GM21447 (cell line): ENCODE measurements at regions not wholly inside any gene's neighbourhood (a gene's known extent, or its start where the extent isn't known, plus 50 kb on each side); places are given as distances from the start of the nearest gene placed in this dataset.

ENCODE experiments used
- ATAC-seq: cut with Tn5 transposase; IDR thresholded peaks from one replicate; pipeline ENCODE4 v1.9.1; 2021; ENCODE audit not compliant: unreplicated experiment

DNA sequence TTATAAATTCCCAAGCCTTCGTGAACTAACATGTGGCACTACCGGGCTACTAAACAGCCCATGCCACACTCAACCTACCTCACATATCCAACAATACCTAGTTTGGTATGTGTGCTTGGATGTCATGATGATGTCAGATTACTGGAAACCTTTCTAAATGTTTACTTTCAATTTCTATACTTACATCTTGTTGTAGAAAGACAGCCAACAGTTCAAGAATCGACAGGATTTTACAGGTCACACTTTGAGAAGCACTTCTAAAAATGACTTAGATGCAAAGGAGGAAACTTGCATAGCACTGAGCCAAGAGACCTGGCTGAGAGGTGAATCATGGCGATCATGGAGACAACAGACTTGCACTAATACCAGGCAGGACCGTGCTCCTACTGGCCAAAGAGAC is 209.9 kb downstream of the COL4A1 start:
- ATAC-seq: no peak

DNA sequence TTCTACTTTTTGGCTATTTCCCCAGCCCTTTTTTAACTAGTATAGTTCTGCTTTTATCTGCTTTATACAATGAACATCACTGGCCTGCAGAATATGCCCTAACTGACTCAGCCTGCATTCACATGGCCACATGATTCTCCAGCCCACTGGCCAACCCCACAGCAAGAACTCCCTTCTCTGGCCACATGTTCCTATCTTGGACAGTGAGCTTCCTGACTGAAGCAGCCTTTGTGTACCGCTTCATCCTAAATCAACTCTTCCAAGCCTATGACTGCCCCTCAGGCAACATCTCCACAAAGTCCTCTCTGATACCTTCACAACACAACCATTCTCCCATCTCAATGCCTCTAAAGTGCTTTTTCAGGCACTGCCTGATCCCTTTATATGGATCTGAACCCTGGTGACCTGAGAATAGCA is 214.1 kb downstream of the COL4A1 start:
- no peak for ATAC-seq

DNA sequence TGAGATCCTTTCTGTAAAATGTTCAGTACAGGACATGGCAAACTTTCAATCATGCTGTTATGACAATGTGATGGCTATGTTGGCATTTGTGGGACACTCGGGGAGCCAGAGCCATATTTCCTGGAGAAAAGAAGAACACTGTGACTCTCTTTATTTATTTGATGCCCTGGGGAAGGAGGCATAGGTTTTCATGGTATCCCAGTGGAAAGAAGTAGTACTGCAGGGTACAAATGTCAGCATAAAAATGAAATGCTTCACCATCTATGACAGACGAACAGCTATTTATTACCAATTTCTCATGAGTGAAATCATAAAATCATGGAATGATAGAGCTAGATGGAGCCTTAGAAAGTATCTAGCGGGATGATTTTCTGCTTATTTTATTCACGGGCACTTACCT is 217.1 kb downstream of the COL4A1 start:
- ATAC-seq: no peak

DNA sequence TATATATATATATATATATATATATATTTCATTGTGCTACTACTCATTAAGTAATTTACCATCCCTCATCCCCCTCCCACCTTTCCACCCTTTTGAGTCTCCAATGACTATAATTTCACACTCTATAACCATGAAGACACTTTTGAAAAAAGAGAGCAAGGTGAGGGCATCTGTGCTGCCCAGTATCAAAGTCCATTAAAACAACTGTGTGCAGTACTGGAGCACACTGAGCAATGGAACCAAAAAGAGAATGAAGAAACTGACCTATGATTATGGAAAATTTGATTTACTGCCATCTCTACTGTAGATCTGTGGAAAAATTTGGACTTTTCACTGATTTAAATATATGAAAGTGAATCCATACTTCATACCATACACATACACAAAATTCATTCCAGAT is 217.9 kb downstream of the COL4A1 start:
- no peak for ATAC-seq

DNA sequence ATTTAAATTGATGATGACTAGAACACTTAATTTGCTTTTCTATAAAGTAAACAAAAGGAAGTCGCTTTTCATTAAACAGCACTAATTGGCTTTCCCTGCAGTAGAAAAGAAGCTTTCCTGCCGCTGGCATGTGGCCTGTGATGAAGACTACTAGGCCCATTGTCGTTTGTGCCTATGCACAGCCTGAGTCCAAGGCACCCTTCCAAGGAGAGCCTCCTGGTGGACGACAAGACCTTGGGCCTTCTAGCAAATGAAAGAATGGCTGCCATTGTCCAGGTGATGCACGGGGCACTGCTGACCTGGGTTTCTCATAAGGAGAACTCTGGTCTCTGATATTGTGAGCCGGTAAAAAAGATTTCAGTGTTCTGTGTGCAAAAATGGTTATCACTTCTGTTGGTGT is 233.0 kb downstream of the COL4A1 start:
- ATAC-seq: no peak

DNA sequence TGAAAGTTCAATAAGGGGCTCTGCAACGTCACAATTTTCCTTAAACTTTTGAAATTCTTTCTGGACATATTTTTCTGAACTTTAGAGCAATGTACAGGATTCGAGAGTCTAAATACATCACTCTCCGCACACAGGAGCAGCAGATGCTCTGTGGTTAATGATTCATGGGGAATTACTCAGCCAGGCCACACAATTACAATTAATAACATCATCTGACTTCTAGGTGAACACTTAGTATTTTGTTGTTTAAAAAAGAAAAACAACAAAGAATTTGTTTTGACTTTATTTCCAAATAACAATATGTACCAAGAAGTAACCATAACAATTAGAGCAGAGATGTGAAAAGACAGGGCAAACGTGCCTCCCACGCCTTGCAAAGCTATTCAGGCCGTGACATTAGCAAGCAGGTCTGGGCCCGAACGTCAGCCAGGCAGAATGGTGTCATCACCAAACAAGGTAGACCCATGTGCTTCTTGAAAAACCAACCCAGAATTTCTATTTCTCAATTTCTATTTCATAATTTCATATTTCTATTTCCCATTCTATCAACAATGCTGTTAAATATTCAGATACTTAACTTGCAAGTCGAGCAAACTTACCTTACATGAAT is 236.3 kb downstream of the COL4A1 start:
- no peak for ATAC-seq

DNA sequence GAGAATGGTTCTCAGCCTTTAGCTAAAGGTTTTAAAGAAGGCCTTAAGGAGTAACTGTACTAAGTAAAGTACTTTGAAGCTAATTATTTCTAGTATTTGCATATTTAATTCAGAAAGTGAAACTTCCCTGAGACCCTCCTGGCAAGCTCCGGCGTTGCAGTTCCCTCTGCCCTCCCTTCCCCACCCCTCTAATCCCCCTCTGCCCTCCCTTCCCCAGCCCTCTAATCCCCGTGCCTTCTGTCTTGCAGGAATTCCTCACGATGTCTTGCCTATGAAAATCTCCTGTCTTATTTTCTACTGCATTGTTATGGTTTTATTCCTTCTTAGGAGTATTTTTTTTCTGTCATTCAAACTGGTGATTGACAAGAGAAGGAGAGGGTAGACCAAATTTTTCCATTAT is 236.9 kb downstream of the COL4A1 start:
- no peak for ATAC-seq

DNA sequence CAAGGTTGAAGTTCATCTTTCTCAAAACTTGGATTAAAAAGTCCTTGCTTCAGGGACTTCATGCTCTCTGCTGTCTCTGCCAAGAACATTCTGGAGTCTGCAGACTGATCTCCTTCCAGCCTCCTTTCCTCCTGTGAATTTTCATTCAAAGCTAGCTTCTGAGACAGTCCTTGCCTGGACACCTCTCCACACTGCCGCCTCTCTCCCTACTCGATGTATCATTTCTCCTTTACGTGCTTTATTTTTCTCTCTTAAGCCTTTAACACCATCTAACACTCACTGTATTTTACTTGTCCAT is 238.8 kb downstream of the COL4A1 start:
- no peak for ATAC-seq

DNA sequence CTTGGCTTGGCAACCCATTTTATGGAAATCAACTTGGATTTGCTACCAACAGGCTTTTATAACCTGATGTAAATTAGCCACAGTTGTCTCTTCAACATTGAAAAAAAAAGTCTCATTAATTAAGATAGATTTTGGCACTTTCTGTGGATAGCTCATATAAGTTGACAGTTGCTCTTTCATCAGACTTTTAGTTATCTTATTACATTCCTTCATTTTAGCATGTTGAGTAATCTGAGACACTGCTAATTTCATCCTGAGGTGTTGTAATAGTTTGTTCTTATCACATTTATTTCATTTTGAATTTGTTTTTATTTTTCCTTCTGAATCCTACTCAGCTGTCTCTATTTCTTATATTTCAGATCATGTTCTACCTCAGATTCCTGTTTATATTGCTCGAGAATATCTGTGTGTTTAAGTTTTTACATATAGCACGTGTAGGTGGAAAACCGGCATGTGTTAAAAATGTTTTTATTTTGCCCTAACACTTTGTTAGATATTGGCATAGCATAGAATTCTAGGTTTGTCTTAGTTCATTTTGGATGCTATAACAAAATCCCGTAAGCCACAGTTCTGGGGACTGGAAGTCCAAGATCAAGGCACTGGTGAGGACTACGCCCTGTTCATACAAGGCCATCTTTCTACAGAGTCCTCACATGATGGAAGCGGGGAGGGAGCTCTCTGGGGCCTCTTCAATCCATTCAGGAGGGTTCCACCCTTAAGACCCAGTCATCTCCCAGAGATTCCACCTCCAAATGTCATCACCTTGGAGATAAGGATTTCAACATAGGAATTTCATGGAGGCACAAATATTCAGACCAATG is 239.4 kb downstream of the COL4A1 start:
- no peak for ATAC-seq

DNA sequence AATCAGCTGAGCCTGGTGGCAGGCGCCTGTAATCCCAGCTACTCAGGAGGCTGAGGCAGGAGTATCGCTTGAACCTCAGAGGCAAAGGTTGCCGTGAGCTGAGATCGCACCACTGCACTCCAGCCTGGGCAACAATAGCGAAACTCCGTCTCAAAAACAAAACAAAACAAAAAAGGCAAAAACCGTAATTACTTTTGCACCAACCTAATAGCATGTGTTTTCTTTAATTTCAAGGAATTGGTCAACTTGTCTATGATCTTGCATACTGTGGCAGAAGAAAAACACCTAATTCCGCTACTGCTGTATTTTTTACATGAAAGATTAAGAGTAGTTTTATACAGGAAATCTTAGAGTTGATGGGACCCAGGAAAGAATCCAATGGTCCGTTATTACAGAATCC is 241.2 kb downstream of the COL4A1 start:
- ATAC-seq: no peak

DNA sequence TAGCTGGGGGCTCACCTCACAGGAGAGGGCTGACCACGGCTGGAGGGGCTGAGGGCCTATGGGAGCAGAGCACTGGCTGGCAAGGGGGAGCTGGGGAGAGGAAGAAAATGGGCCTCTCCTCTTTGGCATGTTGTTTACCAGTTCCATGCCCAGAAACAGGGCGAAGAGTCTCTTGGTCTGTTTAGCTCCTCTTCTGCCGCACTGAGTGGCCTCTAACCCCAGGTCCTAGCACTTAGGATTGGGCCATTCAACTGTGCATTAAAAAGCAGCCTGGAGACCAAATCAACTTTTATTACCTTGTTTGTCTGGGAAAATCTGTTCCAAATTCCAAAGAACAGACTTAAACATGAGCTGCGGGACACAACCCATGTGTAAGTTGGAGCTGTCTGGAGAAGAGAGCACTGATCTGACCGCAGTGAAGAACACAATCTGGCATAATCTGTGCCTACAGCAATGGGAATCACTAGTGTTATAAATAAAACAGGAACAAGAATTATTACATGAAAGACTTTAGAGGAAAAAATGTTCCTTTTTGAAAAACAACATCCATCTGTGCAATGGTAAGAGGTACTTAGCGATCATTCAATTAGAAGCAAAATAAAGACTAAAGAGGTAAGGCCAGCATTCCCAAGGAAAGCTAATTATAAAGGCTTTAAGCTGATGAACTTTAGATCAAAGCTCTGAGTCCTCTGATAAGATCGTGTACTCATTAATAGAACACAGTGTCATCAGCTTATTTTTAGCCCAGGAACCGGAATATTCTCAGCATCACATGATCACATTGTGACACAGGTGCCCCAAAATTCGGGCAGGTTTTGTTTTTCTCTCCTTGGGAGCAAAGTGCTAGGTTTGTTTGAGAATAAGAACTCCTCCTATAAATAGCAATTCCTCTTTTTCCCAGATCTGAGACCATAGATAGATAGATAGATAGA is 243.2 kb downstream of the COL4A1 start:
- ATAC-seq: no peak

DNA sequence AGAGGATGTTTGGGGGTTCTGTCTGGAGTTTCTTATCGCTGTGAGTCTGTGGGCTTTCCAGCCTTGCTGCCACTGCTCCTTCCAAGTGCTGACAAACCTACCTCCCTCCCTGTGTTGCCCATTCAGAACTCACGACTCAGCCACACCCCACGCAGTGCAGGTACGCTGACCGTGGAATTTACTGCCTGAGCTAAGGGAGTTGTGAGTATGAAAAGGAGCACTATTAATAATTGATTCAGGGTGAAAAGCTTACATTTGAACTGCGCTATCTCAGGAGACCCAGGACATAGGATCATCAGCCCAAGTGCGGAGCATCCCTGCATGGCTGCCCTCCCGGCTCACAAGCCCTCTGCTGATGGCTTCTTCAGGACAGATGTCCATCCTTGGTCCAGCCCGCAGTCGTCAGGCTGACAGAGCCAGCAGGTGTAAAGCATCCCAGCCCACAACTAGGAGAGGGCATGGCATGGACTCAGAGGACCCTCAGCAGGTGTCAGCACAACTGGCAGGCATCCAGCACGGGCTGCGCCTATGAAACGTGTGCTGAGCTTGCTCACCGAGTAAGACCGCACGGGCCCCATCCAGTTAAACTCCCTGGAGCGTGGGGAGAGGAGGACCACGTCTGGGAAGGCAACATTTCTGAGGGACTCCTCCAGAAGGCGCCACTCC is 244.0 kb downstream of the COL4A1 start:
- no peak for ATAC-seq

DNA sequence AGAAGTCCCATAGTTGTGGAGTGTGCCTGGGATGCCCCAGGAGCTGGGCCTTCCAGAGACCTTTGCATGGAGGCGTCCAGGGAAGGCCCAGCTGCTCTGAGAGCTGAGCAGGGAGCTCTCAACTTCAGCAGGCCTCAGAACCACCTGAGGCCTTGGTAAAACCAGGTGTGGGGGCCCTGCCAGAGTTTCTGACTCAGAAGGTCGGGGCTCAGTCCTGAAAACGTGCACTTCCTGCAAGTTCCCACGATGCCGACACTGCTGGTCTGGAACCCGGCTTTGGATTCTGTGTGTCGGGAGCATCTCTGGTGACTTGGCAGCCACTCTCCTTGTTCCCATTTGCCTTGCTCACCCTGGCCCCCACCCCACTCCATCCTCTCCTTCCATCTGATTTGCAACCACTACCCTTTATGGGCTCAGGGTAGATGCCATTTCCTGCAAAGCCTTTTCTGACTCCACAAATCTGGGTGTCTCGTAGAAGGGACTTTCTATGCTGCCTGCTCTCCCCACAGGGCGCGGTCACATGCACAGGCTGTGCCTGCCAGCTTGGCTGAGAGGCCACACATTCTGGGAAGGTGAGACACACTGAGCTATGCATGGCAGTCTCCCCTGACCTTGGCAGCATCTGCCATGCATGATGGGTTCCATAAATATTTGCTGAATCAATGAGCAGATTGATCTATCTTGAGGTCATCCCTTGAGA is 244.7 kb downstream of the COL4A1 start:
- ATAC-seq: no peak

DNA sequence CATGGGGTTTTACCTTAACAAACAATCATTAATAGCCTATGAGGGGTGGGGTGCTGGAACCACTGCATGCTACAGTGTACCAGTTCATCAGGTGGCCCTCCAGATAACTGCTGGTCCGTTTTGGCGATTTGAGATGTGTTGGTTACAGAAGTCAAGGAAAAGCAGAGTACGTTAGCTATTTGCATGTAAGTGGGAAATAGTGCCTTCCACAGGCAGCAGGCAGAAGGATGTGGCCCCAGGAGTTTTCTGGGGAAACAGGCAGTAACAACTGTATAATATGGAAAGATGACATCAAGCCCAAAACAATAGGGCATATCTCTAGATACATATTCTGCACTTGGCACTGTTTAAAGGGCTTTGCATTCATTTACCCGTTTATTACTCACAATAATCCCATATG is 245.7 kb downstream of the COL4A1 start:
- ATAC-seq: no peak

DNA sequence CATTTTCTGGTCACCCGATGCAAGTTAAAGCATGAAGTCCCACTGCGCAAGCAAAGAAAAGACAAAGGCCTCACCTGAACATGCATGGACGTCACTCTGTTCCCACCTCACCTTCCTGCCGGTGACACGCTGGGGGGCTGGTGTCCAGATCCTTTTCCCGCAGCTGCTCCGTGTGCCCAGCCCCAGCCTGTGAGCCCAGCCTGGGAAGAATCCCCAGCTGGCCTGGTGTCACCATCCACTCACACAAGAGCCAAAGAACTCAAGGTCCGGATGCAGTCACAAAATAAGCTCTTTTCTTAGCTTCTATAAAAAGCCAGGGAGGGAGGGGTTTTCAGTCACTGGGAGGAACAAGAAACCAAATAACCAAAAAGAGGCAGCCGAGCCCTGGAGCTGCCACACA is 249.9 kb downstream of the COL4A1 start:
- ATAC-seq: no peak

DNA sequence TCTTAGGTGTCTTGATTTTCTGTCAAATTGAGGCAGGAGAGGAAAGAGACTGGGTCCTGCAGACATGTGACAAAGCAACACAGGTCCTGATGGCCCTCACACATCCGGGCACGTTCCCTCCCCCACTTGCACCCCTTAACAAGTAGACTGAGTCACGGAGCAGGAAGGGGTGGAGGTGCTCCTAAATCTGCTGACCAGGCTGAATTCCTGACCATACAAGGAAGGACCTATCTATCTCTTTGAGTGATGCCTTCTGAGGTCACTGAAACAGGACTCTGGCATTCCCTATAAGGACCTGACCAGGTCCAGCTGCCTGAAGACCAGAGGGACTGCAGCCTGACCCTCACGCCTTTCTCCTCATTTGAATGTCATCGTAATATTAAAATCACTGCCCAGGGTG is 250.3 kb downstream of the COL4A1 start:
- ATAC-seq: no peak

DNA sequence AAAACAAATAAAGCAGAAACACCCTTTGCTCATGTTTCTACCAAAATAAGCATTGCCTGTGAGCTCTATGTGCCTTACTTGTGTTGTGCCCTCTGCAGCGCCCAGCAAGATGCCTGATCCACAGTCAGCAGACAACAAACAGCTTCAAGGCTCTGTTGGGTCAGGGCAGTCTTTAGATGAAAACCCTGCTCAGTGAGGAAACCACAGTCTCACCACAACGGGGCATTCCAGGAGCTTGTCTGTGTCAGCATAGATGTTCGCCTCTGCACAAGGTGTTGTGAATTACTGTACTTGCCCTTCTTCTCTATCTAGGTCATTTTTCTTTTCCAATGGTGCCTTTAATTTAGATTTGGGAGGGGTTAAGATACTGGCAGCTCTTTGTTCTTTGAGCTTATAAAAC is 251.9 kb downstream of the COL4A1 start:
- ATAC-seq: no peak

DNA sequence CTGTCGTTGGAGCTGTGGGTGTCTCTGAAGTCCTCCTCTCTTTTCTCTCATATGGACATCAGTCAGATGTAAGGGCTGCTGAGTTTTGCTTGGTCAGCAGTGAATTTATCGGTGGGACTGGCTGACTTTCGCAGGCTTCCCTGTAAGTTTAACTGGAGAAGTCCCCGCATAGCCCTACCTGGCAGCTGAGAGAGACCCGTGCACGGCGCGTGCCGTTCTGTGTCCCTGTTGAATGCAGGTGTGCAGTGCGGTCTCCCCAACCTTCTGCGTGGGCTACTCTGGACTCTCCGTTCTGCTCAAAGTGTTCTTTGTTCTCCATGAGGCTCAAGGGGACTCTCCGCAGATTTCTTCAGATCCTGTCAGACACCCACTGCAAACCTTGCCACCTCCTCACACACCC is 252.9 kb downstream of the COL4A1 start:
- no peak for ATAC-seq

DNA sequence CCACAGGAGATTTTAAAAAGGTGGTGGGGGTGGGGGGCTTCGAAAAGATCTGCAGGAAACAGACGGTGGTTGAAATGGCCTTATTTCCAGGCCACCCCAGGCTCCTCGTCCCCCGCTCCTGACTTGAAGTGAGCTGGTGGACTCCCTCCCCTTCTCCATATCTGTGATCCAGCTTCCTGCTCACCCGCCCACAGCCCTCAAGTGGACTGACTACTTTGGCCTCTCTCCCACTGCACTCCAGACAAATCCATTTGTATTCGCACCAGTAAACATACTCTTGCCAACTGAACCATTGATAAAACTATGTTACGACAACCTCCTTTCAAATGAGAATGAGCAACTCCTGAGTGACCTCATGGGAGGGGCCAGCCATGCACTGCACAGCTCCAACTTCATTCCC is 259.5 kb downstream of the COL4A1 start:
- ATAC-seq: no peak

DNA sequence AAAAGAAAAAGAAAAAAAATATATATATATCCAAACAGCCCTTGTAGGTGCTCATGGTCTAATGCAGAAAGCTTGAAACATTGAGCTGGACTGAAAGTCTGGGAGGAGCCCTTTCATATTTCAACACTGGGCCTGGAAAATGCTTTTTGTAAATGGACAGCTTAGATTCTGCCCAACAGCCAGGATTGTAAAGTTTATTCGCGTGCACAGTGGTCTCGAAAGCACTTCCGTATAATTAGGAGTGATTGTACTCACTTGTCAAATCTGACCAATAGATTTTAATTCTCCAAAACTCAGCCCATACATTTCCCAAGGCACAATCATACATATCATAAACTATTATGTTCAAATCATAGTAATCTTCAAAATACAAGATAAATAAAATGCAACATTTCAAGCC is 260.1 kb downstream of the COL4A1 start:
- no peak for ATAC-seq

DNA sequence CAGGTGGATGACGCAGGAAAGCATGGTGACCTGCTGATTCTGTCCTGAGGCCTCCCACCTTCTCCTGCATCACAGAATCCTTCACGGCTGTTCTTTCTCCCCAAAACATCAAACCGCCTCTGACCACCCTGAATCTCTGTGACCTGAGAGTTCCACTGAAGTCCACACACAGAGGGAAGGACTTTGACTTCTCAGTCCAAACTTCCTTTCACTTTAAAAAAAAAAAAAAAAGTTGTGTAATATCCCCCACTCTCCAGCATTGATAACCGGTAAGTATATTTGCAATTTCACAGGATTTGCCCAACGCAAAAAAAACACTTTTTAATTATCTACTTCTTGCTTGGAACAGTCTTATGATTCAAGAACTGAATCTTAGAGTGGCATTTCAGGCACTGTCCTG is 259.5 kb upstream of the IRS2 start:
- ATAC-seq: no peak
